HepG2 (cell line): ENCODE measurements at regions not wholly inside any gene's neighbourhood (a gene's known extent, or its start where the extent isn't known, plus 50 kb on each side); places are given as distances from the start of the nearest gene placed in this dataset.

Experiments
- CERS6 ChIP-seq: sonication (generic); formaldehyde crosslinking; IDR thresholded peaks from 2 replicates; pipeline ENCODE4 v1.5.0; 2020; ENCODE audit warnings: missing genetic modification reagents
- CREB1 ChIP-seq, 2 experiments: fragments of 450-650 bp in 1 of 2; IDR thresholded peaks; 2 replicates each; pipeline ENCODE4 v1.6.1; 2016 to 2017; ENCODE audit warnings: control low read depth in 1 of 2, mild to moderate bottlenecking in 1 of 2, missing compliant biosample characterization in 1 of 2, missing genetic modification characterization in 1 of 2
- ELF1 ChIP-seq: sonication (generic); formaldehyde crosslinking; IDR thresholded peaks from 2 replicates; pipeline ENCODE4 v1.4.0; 2020; ENCODE audit warnings: missing genetic modification reagents
- HMGXB3 ChIP-seq: sonication (generic); formaldehyde crosslinking; IDR thresholded peaks from 2 replicates; pipeline ENCODE4 v1.4.0; 2020; ENCODE audit warnings: missing genetic modification reagents, borderline replicate concordance
- NR2F1 ChIP-seq, 2 experiments: fragments of 450-650 bp in 1 of 2; formaldehyde crosslinking in 1 of 2; IDR thresholded peaks; 2 replicates each; pipeline versions ENCODE4 v1.5.0 to v1.6.1; 2016 to 2020; ENCODE audit warnings: mild to moderate bottlenecking in 1 of 2, missing compliant biosample characterization in 1 of 2, missing genetic modification reagents in 1 of 2, moderate library complexity in 1 of 2
- NR2F2 ChIP-seq: IDR thresholded peaks from 2 replicates; pipeline ENCODE4 v1.6.1; 2012; ENCODE audit warnings: low read depth, inconsistent platforms, borderline replicate concordance
- PAF1 ChIP-seq: IDR thresholded peaks from 2 replicates; pipeline ENCODE4 v1.6.1; 2016; ENCODE audit warnings: missing genetic modification reagents, missing compliant biosample characterization
- PATZ1 ChIP-seq: sonication (generic); formaldehyde crosslinking; IDR thresholded peaks from 2 replicates; pipeline ENCODE4 v1.4.0; 2020; ENCODE audit warnings: missing genetic modification reagents
- PAWR ChIP-seq: sonication (generic); formaldehyde crosslinking; IDR thresholded peaks from 2 replicates; pipeline ENCODE4 v1.4.0; 2020; ENCODE audit warnings: missing genetic modification reagents, mild to moderate bottlenecking, borderline replicate concordance
- REPIN1 ChIP-seq: sonication (generic); formaldehyde crosslinking; IDR thresholded peaks from 2 replicates; pipeline ENCODE4 v1.8.0; 2022; ENCODE audit warnings: missing genetic modification reagents, low read depth, mild to moderate bottlenecking, borderline replicate concordance
- RORA ChIP-seq: sonication (generic); formaldehyde crosslinking; IDR thresholded peaks from 2 replicates; pipeline ENCODE4 v1.5.0; 2020; ENCODE audit warnings: mild to moderate bottlenecking, missing genetic modification reagents, moderate library complexity
- SALL1 ChIP-seq: sonication (generic); formaldehyde crosslinking; IDR thresholded peaks from 2 replicates; pipeline ENCODE4 v1.8.0; 2022; ENCODE audit warnings: mild to moderate bottlenecking, missing genetic modification reagents
- SUZ12 ChIP-seq: fragments of 150-350 bp; IDR thresholded peaks from 2 replicates; pipeline ENCODE4 v1.6.1; 2014; ENCODE audit warnings: low read depth, low read length
- TCF12 ChIP-seq, 2 experiments: fragments of 450-650 bp in 1 of 2; sonication (generic) in 1 of 2; formaldehyde crosslinking in 1 of 2; IDR thresholded peaks; 2 replicates each; pipeline versions ENCODE4 v1.6.1 to v1.8.0; 2017 to 2022; ENCODE audit warnings: antibody characterized with exemption in 1 of 2, mild to moderate bottlenecking in 1 of 2, missing genetic modification reagents in 1 of 2, moderate library complexity in 1 of 2
- ZBTB1 ChIP-seq: sonication (generic); formaldehyde crosslinking; IDR thresholded peaks from 2 replicates; pipeline ENCODE4 v1.4.0; 2020; ENCODE audit warnings: missing genetic modification reagents, borderline replicate concordance
- ZFP37 ChIP-seq: sonication (generic); formaldehyde crosslinking; IDR thresholded peaks from 2 replicates; pipeline ENCODE4 v1.4.0; 2020; ENCODE audit warnings: missing genetic modification reagents, borderline replicate concordance
- ZFP62 ChIP-seq: sonication (generic); formaldehyde crosslinking; IDR thresholded peaks from 2 replicates; pipeline ENCODE4 v1.4.0; 2020; ENCODE audit warnings: missing genetic modification reagents
- ZNF570 ChIP-seq: sonication (generic); formaldehyde crosslinking; IDR thresholded peaks from 2 replicates; pipeline ENCODE4 v1.4.0; 2020; ENCODE audit warnings: mild to moderate bottlenecking, missing genetic modification reagents, borderline replicate concordance
- ZNF572 ChIP-seq: sonication (generic); formaldehyde crosslinking; IDR thresholded peaks from 2 replicates; pipeline ENCODE4 v1.5.1; 2020; ENCODE audit warnings: mild to moderate bottlenecking, missing genetic modification reagents

GRCh38 chr6:15956205-15957106 is 172.4 kb upstream of the MYLIP start (continued):
- no peak for TF ChIP-seq ZFP37 (CRISPR knock-in tag)
- no peak for TF ChIP-seq TCF12 (IDR thresholded peaks at IDR 0.05)
- TF ChIP-seq TCF12 (CRISPR knock-in tag; IDR thresholded peaks at IDR 0.05) = no peak
- no peak for TF ChIP-seq CERS6 (CRISPR knock-in tag)
- no peak for TF ChIP-seq ZNF570
- peak; percentile 74 to 89 for TF ChIP-seq NR2F1 (CRISPR knock-in tag; IDR thresholded peaks at IDR 0.05)
- 0 out of 2 replicates have a peak, but pooled peaks have one; percentile 38 for TF ChIP-seq PATZ1 (CRISPR knock-in tag)
- TF ChIP-seq ZFP62 = no peak
- TF ChIP-seq REPIN1 (CRISPR knock-in tag) = 0 out of 2 replicates have a peak, but pooled peaks have one; percentile 33
- TF ChIP-seq SALL1 (CRISPR knock-in tag) = peak; percentile 31; the same call in 1 of the 2 replicates
- no peak for TF ChIP-seq ZNF572 (CRISPR knock-in tag)
- peak; percentile 66 for TF ChIP-seq NR2F2
- no peak for TF ChIP-seq SUZ12
- TF ChIP-seq PAWR (CRISPR knock-in tag) = no peak
- TF ChIP-seq RORA (CRISPR knock-in tag) = no peak
- TF ChIP-seq PAF1 (CRISPR knock-in tag) = no peak
- TF ChIP-seq HMGXB3 (CRISPR knock-in tag) = no peak
- TF ChIP-seq ELF1 (CRISPR knock-in tag) = no peak
- TF ChIP-seq CREB1 (IDR thresholded peaks at IDR 0.05) = no peak
- TF ChIP-seq CREB1 (CRISPR knock-in tag; IDR thresholded peaks at IDR 0.05) = 0 out of 2 replicates have a peak, but pooled peaks have one; percentile 28
- TF ChIP-seq ZBTB1 = no peak
